Fibroblast of lung (primary cell): ENCODE measurements at regions not wholly inside any gene's neighbourhood (a gene's known extent, or its start where the extent isn't known, plus 50 kb on each side); places are given as distances from the start of the nearest gene placed in this dataset.

ENCODE experiments used
- DNase-seq, 2 donors: peaks; one replicate each; pipeline versions ENCODE4 v3.0.0 to v3.0.0-alpha.2; 2010; ENCODE audit warnings: low read depth in 2 of 2
- H2AFZ ChIP-seq: 2 replicates; pipeline ENCODE4 v1.5.1; 2012; ENCODE audit warnings: low read length, control low read depth, inconsistent platforms
- H3K27ac ChIP-seq: 2 replicates; pipeline ENCODE4 v1.5.1; 2011; ENCODE audit warnings: low read length, control low read depth; ENCODE audit not compliant: insufficient read depth
- H3K27me3 ChIP-seq: 2 replicates; pipeline ENCODE4 v1.5.1; 2011; ENCODE audit warnings: mild to moderate bottlenecking, low read length; ENCODE audit not compliant: control insufficient read depth, insufficient read depth
- H3K36me3 ChIP-seq: 2 replicates; pipeline ENCODE4 v1.5.1; 2011; ENCODE audit warnings: low read length; ENCODE audit not compliant: control insufficient read depth, insufficient read depth
- H3K4me1 ChIP-seq: 2 replicates; pipeline ENCODE4 v1.5.1; 2011; ENCODE audit warnings: low read length; ENCODE audit not compliant: control insufficient read depth, insufficient read depth; ENCODE audit errors: extremely low read depth
- H3K4me2 ChIP-seq: 2 replicates; pipeline ENCODE4 v1.5.1; 2011; ENCODE audit warnings: low read length, control low read depth; ENCODE audit not compliant: insufficient read depth; ENCODE audit errors: extremely low read depth
- H3K4me3 ChIP-seq, 4 experiments: fragments of 200-600 bp in 1 of 4; sonication (generic) in 1 of 4; replicated peaks in 1 of 4; 2 replicates each; pipeline ENCODE4 v1.5.1; 2011 to 2016; ENCODE audit warnings: low read length in 4 of 4, low read depth in 3 of 4, mild to moderate bottlenecking in 3 of 4, control low read depth in 2 of 4, inconsistent platforms in 1 of 4, mixed read lengths in 1 of 4; ENCODE audit not compliant: insufficient read depth in 1 of 4; ENCODE audit errors: control extremely low read depth in 1 of 4
- H3K79me2 ChIP-seq: 2 replicates; pipeline ENCODE4 v1.5.1; 2012; ENCODE audit warnings: mild to moderate bottlenecking, low read length, inconsistent platforms; ENCODE audit not compliant: control insufficient read depth, insufficient read depth
- H3K9ac ChIP-seq: 2 replicates; pipeline ENCODE4 v1.5.1; 2011; ENCODE audit warnings: mild to moderate bottlenecking, low read length, control low read depth; ENCODE audit not compliant: insufficient read depth
- H3K9me3 ChIP-seq: 2 replicates; pipeline ENCODE4 v1.5.1; 2012; ENCODE audit warnings: low read depth, low read length; ENCODE audit not compliant: control insufficient read depth, insufficient read depth
- H4K20me1 ChIP-seq: 2 replicates; pipeline ENCODE4 v1.5.1; 2011; ENCODE audit warnings: low read length; ENCODE audit not compliant: control insufficient read depth, insufficient read depth; ENCODE audit errors: extremely low read depth
- CTCF ChIP-seq, 2 donors: IDR thresholded peaks in 1 of 2; conservative IDR thresholded peaks in 1 of 2; 1 replicate in 1 of 2; 2 replicates in 1 of 2; pipeline ENCODE4 v1.5.1; 2011 to 2012; ENCODE audit warnings: low read length in 2 of 2, control low read depth in 1 of 2, inconsistent platforms in 1 of 2, low read depth in 1 of 2, mild to moderate bottlenecking in 1 of 2
- EZH2 ChIP-seq: IDR thresholded peaks from 2 replicates; pipeline ENCODE4 v1.5.1; 2012; ENCODE audit warnings: low read length, control low read depth, mild to moderate bottlenecking; ENCODE audit errors: missing control alignments

- no peaks in the 10 kb centered on the region for H3K36me3 ChIP-seq
- no peak overlapping the region for H2AFZ ChIP-seq
- no peaks in the 10 kb centered on the region for H4K20me1 ChIP-seq
- H3K27me3 ChIP-seq: no peaks in the 10 kb centered on the region
- DNase-seq: no peak
- H3K4me2 ChIP-seq: no peak overlapping the region
- no peak overlapping the region for H3K27ac ChIP-seq
- H3K4me1 ChIP-seq: no peaks in the 10 kb centered on the region
- H3K79me2 ChIP-seq: no peaks in the 10 kb centered on the region
- H3K9me3 ChIP-seq: no peaks in the 10 kb centered on the region
- H3K9ac ChIP-seq: no peak overlapping the region
- no peak overlapping the region for H3K4me3 ChIP-seq
- TF ChIP-seq EZH2 (no peak), CTCF (conservative IDR thresholded peaks at IDR 0.05 in 1 of 2, IDR thresholded peaks at IDR 0.05 in 1 of 2; ENCODE audit: low read depth in 1 of 2, low read length in 2 of 2) (no peak)
Observed at GRCh38 chr20:63120808-63121090, 95.2 kb downstream of the YTHDF1 start.

- Histone ChIP-seq H3K27me3 (no peaks in the 10 kb centered on the region), H3K4me2 (no peak overlapping the region), H3K4me3 (no peak overlapping the region), H3K9me3 (no peaks in the 10 kb centered on the region), H3K9ac (no peak overlapping the region), H4K20me1 (no peaks in the 10 kb centered on the region), H3K4me1 (no peaks in the 10 kb centered on the region), H3K79me2 (no peaks in the 10 kb centered on the region), H2AFZ (no peak overlapping the region), H3K36me3 (no peaks in the 10 kb centered on the region), H3K27ac (no peak overlapping the region)
- TF ChIP-seq CTCF (conservative IDR thresholded peaks at IDR 0.05 in 1 of 2, IDR thresholded peaks at IDR 0.05 in 1 of 2; ENCODE audit: low read depth in 1 of 2, low read length in 2 of 2) (no peak), EZH2 (no peak)
- no peak for DNase-seq
Observed at GRCh38 chr20:63119963-63120807, 95.7 kb downstream of the YTHDF1 start.

GRCh38 chr20:63119121-63119962 is 96.6 kb downstream of the YTHDF1 start:
- H3K9me3 ChIP-seq: no peaks in the 10 kb centered on the region
- no peak overlapping the region for H3K4me3 ChIP-seq
- no peak overlapping the region for H3K9ac ChIP-seq
- H3K27ac ChIP-seq: no peak overlapping the region
- H3K4me1 ChIP-seq: no peaks in the 10 kb centered on the region
- no peaks in the 10 kb centered on the region for H3K36me3 ChIP-seq
- no peak overlapping the region for H2AFZ ChIP-seq
- H4K20me1 ChIP-seq: no peaks in the 10 kb centered on the region
- H3K79me2 ChIP-seq: no peaks in the 10 kb centered on the region
- no peaks in the 10 kb centered on the region for H3K27me3 ChIP-seq
- H3K4me2 ChIP-seq: no peak overlapping the region
- no peak for DNase-seq
- no peak for TF ChIP-seq CTCF (conservative IDR thresholded peaks at IDR 0.05 in 1 of 2, IDR thresholded peaks at IDR 0.05 in 1 of 2; ENCODE audit: low read depth in 1 of 2, low read length in 2 of 2)
- no peak for TF ChIP-seq EZH2
